ENCODE measurements at regions not wholly inside any gene's neighbourhood (a gene's known extent, or its start where the extent isn't known, plus 50 kb on each side); places are given as distances from the start of the nearest gene placed in this dataset.

- DNase-seq = no peak
- H3K36me3 ChIP-seq (ENCODE audit: insufficient read depth, low read length) = no peaks in the 10 kb centered on the region
- no peaks in the 10 kb centered on the region for H3K4me1 ChIP-seq (ENCODE audit: insufficient read depth, low read length)
- Mint-ChIP-seq H3K9me3 (peaks cover 0 to 4% (median 0%) of the 10 kb centered on the region in 8 donors), H3K27me3 (no peaks in the 10 kb centered on the region), H3K4me3 (no peak overlapping the region), H3K27ac (no peak overlapping the region), H3K36me3 (no peaks in the 10 kb centered on the region), H3K4me1 (no peaks in the 10 kb centered on the region)
- intact Hi-C loops (cut with micrococcal nuclease) = no loop called here
- ChIA-PET CTCF (ENCODE audit: partially characterized antibody) (interaction anchor here (1.1 kb wide), 1 partner anchor 9 kb away, joined by 3 read pairs; no protein-coding TSS in a partner anchor), POLR2A (ENCODE audit: partially characterized antibody) (no interaction called here)
- H3K9me3 ChIP-seq (ENCODE audit: control insufficient read depth in 1 of 2, low read length in 2 of 2) = no peaks in the 10 kb centered on the region
- H3K4me3 ChIP-seq (ENCODE audit: low read length in 2 of 2) = no peak overlapping the region
- H3K27ac ChIP-seq (ENCODE audit: low read depth, low read length) = no peak overlapping the region
- H3K27me3 ChIP-seq (ENCODE audit: insufficient read depth, low read length) = no peaks in the 10 kb centered on the region
These were observed 120.9 kb upstream of the PLET1 start for GRCh38 chr11:112381578-112381977.

DNA sequence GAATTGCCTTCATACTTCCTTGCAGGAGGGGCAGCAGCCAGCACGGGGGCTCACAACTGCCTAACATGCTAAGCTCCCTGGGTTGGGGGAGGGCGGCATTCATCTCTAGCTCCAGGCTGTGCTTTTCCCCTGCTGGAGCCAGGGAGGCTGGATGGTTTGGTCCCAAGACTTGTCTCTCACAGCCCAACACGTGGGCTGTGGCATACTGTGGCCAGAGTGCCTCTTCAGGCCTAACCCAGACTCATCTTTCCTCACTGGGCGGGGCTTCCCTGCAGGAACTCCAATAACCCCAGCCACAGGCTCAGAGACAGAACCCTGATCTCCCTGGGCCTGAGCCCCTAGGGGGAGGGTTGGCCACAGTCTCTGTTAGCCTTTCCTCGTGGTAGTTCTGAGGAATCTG, 121.9 kb upstream of the PLET1 start:
- Histone ChIP-seq H3K27ac (ENCODE audit: low read depth, low read length) (no peak overlapping the region), H3K27me3 (ENCODE audit: insufficient read depth, low read length) (no peaks in the 10 kb centered on the region), H3K4me3 (ENCODE audit: low read length in 2 of 2) (no peak overlapping the region), H3K9me3 (ENCODE audit: control insufficient read depth in 1 of 2, low read length in 2 of 2) (no peaks in the 10 kb centered on the region), H3K4me1 (ENCODE audit: insufficient read depth, low read length) (no peaks in the 10 kb centered on the region), H3K36me3 (ENCODE audit: insufficient read depth, low read length) (no peaks in the 10 kb centered on the region)
- no peaks in the 10 kb centered on the region for H3K4me1 Mint-ChIP-seq
- ChIA-PET POLR2A (ENCODE audit: partially characterized antibody) (no interaction called here), CTCF (ENCODE audit: partially characterized antibody) (no interaction called here)
- peaks cover 0 to 7% (median 3%) of the 10 kb centered on the region in 8 donors for H3K9me3 Mint-ChIP-seq
- no peaks in the 10 kb centered on the region for H3K27me3 Mint-ChIP-seq
- intact Hi-C loops (cut with micrococcal nuclease) = no loop called here
- H3K36me3 Mint-ChIP-seq = no peaks in the 10 kb centered on the region
- H3K4me3 Mint-ChIP-seq = no peak overlapping the region
- DNase-seq = no peak
- H3K27ac Mint-ChIP-seq = no peak overlapping the region

DNA sequence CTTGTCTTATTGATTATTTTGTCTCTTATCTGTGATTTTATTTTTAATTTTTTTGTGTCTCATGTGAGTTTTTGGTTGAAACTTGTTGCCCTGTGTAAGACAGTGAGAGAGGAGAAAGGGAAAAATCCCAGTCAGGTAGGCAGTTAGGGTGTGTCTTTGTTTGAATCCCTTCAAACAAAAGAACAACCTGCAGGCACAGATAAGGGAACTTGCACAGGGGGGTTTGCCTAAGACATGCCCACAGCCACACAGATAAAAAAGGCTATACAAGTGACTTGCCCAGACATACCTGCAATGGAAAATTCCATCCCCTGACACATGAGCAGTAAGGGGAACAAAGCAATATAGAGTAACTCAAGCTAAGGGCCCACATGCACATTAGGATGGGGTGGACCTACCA, 127.8 kb upstream of the PLET1 start:
- intact Hi-C loops (cut with micrococcal nuclease) = no loop called here
- peaks cover 7 to 18% of the 10 kb centered on the region in 2 donors for H3K36me3 Mint-ChIP-seq
- POLR2A ChIA-PET (ENCODE audit: partially characterized antibody) = no interaction called here
- peaks cover 0 to 23% (median 10%) of the 10 kb centered on the region in 8 donors for H3K9me3 Mint-ChIP-seq
- no peak overlapping the region for H3K27ac Mint-ChIP-seq
- Histone ChIP-seq H3K27ac (ENCODE audit: low read depth, low read length) (no peak overlapping the region), H3K9me3 (ENCODE audit: control insufficient read depth in 1 of 2, low read length in 2 of 2) (no peaks in the 10 kb centered on the region), H3K4me1 (ENCODE audit: insufficient read depth, low read length) (no peaks in the 10 kb centered on the region), H3K4me3 (ENCODE audit: low read length in 2 of 2) (no peak overlapping the region), H3K27me3 (ENCODE audit: insufficient read depth, low read length) (no peaks in the 10 kb centered on the region), H3K36me3 (ENCODE audit: insufficient read depth, low read length) (no peaks in the 10 kb centered on the region)
- DNase-seq = no peak
- no peaks in the 10 kb centered on the region for H3K4me1 Mint-ChIP-seq
- no peak overlapping the region for H3K4me3 Mint-ChIP-seq
- CTCF ChIA-PET (ENCODE audit: partially characterized antibody) = no interaction called here
- peaks cover 2 to 4% of the 10 kb centered on the region in 2 donors for H3K27me3 Mint-ChIP-seq

GRCh38 chr11:112391086-112391485, 130.4 kb upstream of the PLET1 start:
- intact Hi-C loops (cut with micrococcal nuclease) = no loop called here
- H3K27me3 Mint-ChIP-seq = peaks cover 2 to 5% of the 10 kb centered on the region in 2 donors
- CTCF ChIA-PET (ENCODE audit: partially characterized antibody) = interaction anchor here (0.9 kb wide), 1 partner anchor 10 kb away, joined by 3 read pairs; no protein-coding TSS in a partner anchor
- H3K27ac ChIP-seq (ENCODE audit: low read depth, low read length) = no peak overlapping the region
- H3K36me3 ChIP-seq (ENCODE audit: insufficient read depth, low read length) = no peaks in the 10 kb centered on the region
- no peaks in the 10 kb centered on the region for H3K4me1 ChIP-seq (ENCODE audit: insufficient read depth, low read length)
- H3K4me3 Mint-ChIP-seq = no peak overlapping the region
- DNase-seq = no peak
- POLR2A ChIA-PET (ENCODE audit: partially characterized antibody) = no interaction called here
- peaks cover 0 to 23% (median 10%) of the 10 kb centered on the region in 8 donors for H3K9me3 Mint-ChIP-seq
- peaks cover 7 to 21% of the 10 kb centered on the region in 2 donors for H3K36me3 Mint-ChIP-seq
- H3K27me3 ChIP-seq (ENCODE audit: insufficient read depth, low read length) = no peaks in the 10 kb centered on the region
- H3K4me3 ChIP-seq (ENCODE audit: low read length in 2 of 2) = no peak overlapping the region
- no peaks in the 10 kb centered on the region for H3K4me1 Mint-ChIP-seq
- H3K27ac Mint-ChIP-seq = no peak overlapping the region
- H3K9me3 ChIP-seq (ENCODE audit: control insufficient read depth in 1 of 2, low read length in 2 of 2) = no peaks in the 10 kb centered on the region

GRCh38 chr11:112392904-112393303, 132.2 kb upstream of the PLET1 start:
- peaks cover 0 to 21% (median 9%) of the 10 kb centered on the region in 8 donors for H3K9me3 Mint-ChIP-seq
- CTCF ChIA-PET (ENCODE audit: partially characterized antibody) = no interaction called here
- POLR2A ChIA-PET (ENCODE audit: partially characterized antibody) = no interaction called here

GRCh38 chr11:112394304-112394703, 133.6 kb upstream of the PLET1 start:
- no peak overlapping the region for H3K27ac ChIP-seq (ENCODE audit: low read depth, low read length)
- ChIA-PET POLR2A (ENCODE audit: partially characterized antibody) (interaction anchor here (0.7 kb wide), 1 partner anchor 162 kb away, joined by 3 read pairs; no protein-coding TSS in a partner anchor), CTCF (ENCODE audit: partially characterized antibody) (no interaction called here)
- H3K36me3 ChIP-seq (ENCODE audit: insufficient read depth, low read length) = no peaks in the 10 kb centered on the region
- Mint-ChIP-seq H3K4me1 (no peaks in the 10 kb centered on the region), H3K27me3 (peaks cover 2 to 4% of the 10 kb centered on the region in 2 donors), H3K9me3 (peaks cover 0 to 7% (median 2%) of the 10 kb centered on the region in 8 donors), H3K36me3 (peaks cover 6 to 15% of the 10 kb centered on the region in 2 donors), H3K27ac (no peak overlapping the region), H3K4me3 (no peak overlapping the region)
- H3K9me3 ChIP-seq (ENCODE audit: control insufficient read depth in 1 of 2, low read length in 2 of 2) = no peaks in the 10 kb centered on the region
- no peaks in the 10 kb centered on the region for H3K27me3 ChIP-seq (ENCODE audit: insufficient read depth, low read length)
- no peak for DNase-seq
- no peaks in the 10 kb centered on the region for H3K4me1 ChIP-seq (ENCODE audit: insufficient read depth, low read length)
- intact Hi-C loops (cut with micrococcal nuclease) = no loop called here
- no peak overlapping the region for H3K4me3 ChIP-seq (ENCODE audit: low read length in 2 of 2)

More at GRCh38 chr11:112392904-112393303, 132.2 kb upstream of the PLET1 start:
- DNase-seq = no peak
- no peak overlapping the region for H3K4me3 ChIP-seq (ENCODE audit: low read length in 2 of 2)
- H3K9me3 ChIP-seq (ENCODE audit: control insufficient read depth in 1 of 2, low read length in 2 of 2) = no peaks in the 10 kb centered on the region
- H3K27me3 Mint-ChIP-seq = peaks cover 2 to 6% of the 10 kb centered on the region in 2 donors
- no peaks in the 10 kb centered on the region for H3K4me1 Mint-ChIP-seq
- intact Hi-C loops (cut with micrococcal nuclease) = no loop called here
- no peak overlapping the region for H3K27ac Mint-ChIP-seq
- peaks cover 7 to 21% of the 10 kb centered on the region in 2 donors for H3K36me3 Mint-ChIP-seq
- H3K4me3 Mint-ChIP-seq = no peak overlapping the region
- no peak overlapping the region for H3K27ac ChIP-seq (ENCODE audit: low read depth, low read length)
- H3K36me3 ChIP-seq (ENCODE audit: insufficient read depth, low read length) = no peaks in the 10 kb centered on the region
- H3K27me3 ChIP-seq (ENCODE audit: insufficient read depth, low read length) = no peaks in the 10 kb centered on the region
- H3K4me1 ChIP-seq (ENCODE audit: insufficient read depth, low read length) = no peaks in the 10 kb centered on the region

- H3K27ac ChIP-seq (ENCODE audit: low read depth, low read length) = no peak overlapping the region
- no peaks in the 10 kb centered on the region for H3K36me3 ChIP-seq (ENCODE audit: insufficient read depth, low read length)
- Mint-ChIP-seq H3K27ac (no peak overlapping the region), H3K27me3 (peaks cover 2 to 4% of the 10 kb centered on the region in 2 donors), H3K4me1 (no peaks in the 10 kb centered on the region), H3K4me3 (no peak overlapping the region), H3K36me3 (peaks cover 1 to 10% of the 10 kb centered on the region in 2 donors), H3K9me3 (peaks cover 0 to 3% (median 0%) of the 10 kb centered on the region in 8 donors)
- intact Hi-C loops (cut with micrococcal nuclease) = no loop called here
- no peak overlapping the region for H3K4me3 ChIP-seq (ENCODE audit: low read length in 2 of 2)
- ChIA-PET POLR2A (ENCODE audit: partially characterized antibody) (no interaction called here), CTCF (ENCODE audit: partially characterized antibody) (no interaction called here)
- DNase-seq = no peak
- H3K4me1 ChIP-seq (ENCODE audit: insufficient read depth, low read length) = no peaks in the 10 kb centered on the region
- H3K27me3 ChIP-seq (ENCODE audit: insufficient read depth, low read length) = no peaks in the 10 kb centered on the region
- no peaks in the 10 kb centered on the region for H3K9me3 ChIP-seq (ENCODE audit: control insufficient read depth in 1 of 2, low read length in 2 of 2)
These were observed 135.4 kb upstream of the PLET1 start for GRCh38 chr11:112396076-112396475.
